GM21576 (cell line): ENCODE measurements at regions not wholly inside any gene's neighbourhood (a gene's known extent, or its start where the extent isn't known, plus 50 kb on each side); places are given as distances from the start of the nearest gene placed in this dataset.

Source experiments
- ATAC-seq: cut with Tn5 transposase; IDR thresholded peaks from one replicate; pipeline ENCODE4 v1.9.1; 2021; ENCODE audit warnings: mild to moderate bottlenecking, moderate library complexity; ENCODE audit not compliant: unreplicated experiment

- no peak for ATAC-seq
Measured at GRCh38 chr4:173859091-173859713, 329.2 kb upstream of the HAND2 start.

GRCh38 chr4:173858471-173858870 is 328.4 kb upstream of the HAND2 start:
- no peak for ATAC-seq

- ATAC-seq = no peak
Measured at GRCh38 chr4:173857828-173858227, 327.8 kb upstream of the HAND2 start.

GRCh38 chr4:173855015-173855414 is 325.0 kb upstream of the HAND2 start:
- no peak for ATAC-seq

GRCh38 chr4:173852775-173853174 is 322.7 kb upstream of the HAND2 start:
- no peak for ATAC-seq

- ATAC-seq = no peak
Measured at GRCh38 chr4:173845580-173845979, 315.6 kb upstream of the HAND2 start.

- ATAC-seq = no peak
Measured at GRCh38 chr4:173839865-173840264, 309.8 kb upstream of the HAND2 start.

GRCh38 chr4:173837517-173837916 is 307.5 kb upstream of the HAND2 start:
- no peak for ATAC-seq

GRCh38 chr4:173835903-173836302 is 305.9 kb upstream of the HAND2 start:
- ATAC-seq = no peak

- ATAC-seq = no peak
Measured at GRCh38 chr4:173834151-173834550, 304.1 kb upstream of the HAND2 start.

- ATAC-seq = no peak
Measured at GRCh38 chr4:173829565-173829964, 299.5 kb upstream of the HAND2 start.

GRCh38 chr4:173827707-173828106 is 297.7 kb upstream of the HAND2 start:
- ATAC-seq = no peak

- ATAC-seq = no peak
Measured at GRCh38 chr4:173821876-173822275, 291.8 kb upstream of the HAND2 start.

- no peak for ATAC-seq
Measured at GRCh38 chr4:173821036-173821435, 291.0 kb upstream of the HAND2 start.

- ATAC-seq = no peak
Measured at GRCh38 chr4:173807347-173807746, 277.3 kb upstream of the HAND2 start.

GRCh38 chr4:173805884-173806283 is 275.9 kb upstream of the HAND2 start:
- no peak for ATAC-seq

GRCh38 chr4:173802662-173803022 is 272.6 kb upstream of the HAND2 start:
- no peak for ATAC-seq

- ATAC-seq = no peak
Measured at GRCh38 chr4:173801876-173802661, 272.0 kb upstream of the HAND2 start.

GRCh38 chr4:173801361-173801760 is 271.3 kb upstream of the HAND2 start:
- ATAC-seq = no peak

- ATAC-seq = no peak
Measured at GRCh38 chr4:173797296-173797695, 267.3 kb upstream of the HAND2 start.

GRCh38 chr4:173794662-173795061 is 264.6 kb upstream of the HAND2 start:
- no peak for ATAC-seq

- ATAC-seq = no peak
Measured at GRCh38 chr4:173793937-173794510, 264.0 kb upstream of the HAND2 start.
